Retinal pigment epithelial cell (primary cell): ENCODE measurements at regions not wholly inside any gene's neighbourhood (a gene's known extent, or its start where the extent isn't known, plus 50 kb on each side); places are given as distances from the start of the nearest gene placed in this dataset.

ENCODE experiments used
- DNase-seq: peaks from one replicate; pipeline ENCODE4 v3.0.0-alpha.2; 2010; ENCODE audit warnings: low read depth
- H3K4me3 ChIP-seq: 2 replicates; pipeline ENCODE4 v1.5.1; 2011; ENCODE audit warnings: mild to moderate bottlenecking, low read length, control low read depth, moderate library complexity
- CTCF ChIP-seq: conservative IDR thresholded peaks from 2 replicates; pipeline ENCODE4 v1.5.1; 2011; ENCODE audit warnings: low read depth, low read length, control low read depth, inconsistent platforms

GRCh38 chr4:36651253-36651652 lies 369.8 kb downstream of the DTHD1 start:
- no peak for TF ChIP-seq CTCF
- H3K4me3 ChIP-seq = no peak overlapping the region
- DNase-seq = peak; percentile 31

DNA sequence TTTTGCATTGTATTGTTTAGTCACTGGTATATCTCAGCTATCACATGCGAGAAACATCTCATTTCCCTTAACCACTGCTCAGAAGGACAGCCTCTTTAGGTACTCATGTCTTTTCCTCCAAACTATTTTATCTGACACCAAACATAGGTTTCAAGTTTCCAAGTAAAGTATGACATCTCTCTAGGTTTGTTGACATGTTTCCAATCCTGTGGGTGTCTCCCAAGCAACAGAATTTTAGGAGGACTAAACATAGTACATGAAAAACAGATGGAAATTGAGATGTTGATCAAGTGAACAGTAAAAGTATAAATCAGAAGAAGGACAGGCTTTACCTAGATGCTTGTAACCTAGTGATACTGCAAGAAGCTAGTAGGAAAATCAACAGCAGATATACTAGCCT lies 371.4 kb downstream of the DTHD1 start:
- TF ChIP-seq CTCF = no peak
- no peak overlapping the region for H3K4me3 ChIP-seq
- DNase-seq = no peak

- no peak for DNase-seq
- H3K4me3 ChIP-seq = no peak overlapping the region
- TF ChIP-seq CTCF = no peak
Measured at GRCh38 chr4:36665985-36666527, 384.6 kb downstream of the DTHD1 start.

GRCh38 chr4:36675436-36675835 lies 394.0 kb downstream of the DTHD1 start:
- no peak for DNase-seq
- TF ChIP-seq CTCF = no peak
- no peak overlapping the region for H3K4me3 ChIP-seq

DNA sequence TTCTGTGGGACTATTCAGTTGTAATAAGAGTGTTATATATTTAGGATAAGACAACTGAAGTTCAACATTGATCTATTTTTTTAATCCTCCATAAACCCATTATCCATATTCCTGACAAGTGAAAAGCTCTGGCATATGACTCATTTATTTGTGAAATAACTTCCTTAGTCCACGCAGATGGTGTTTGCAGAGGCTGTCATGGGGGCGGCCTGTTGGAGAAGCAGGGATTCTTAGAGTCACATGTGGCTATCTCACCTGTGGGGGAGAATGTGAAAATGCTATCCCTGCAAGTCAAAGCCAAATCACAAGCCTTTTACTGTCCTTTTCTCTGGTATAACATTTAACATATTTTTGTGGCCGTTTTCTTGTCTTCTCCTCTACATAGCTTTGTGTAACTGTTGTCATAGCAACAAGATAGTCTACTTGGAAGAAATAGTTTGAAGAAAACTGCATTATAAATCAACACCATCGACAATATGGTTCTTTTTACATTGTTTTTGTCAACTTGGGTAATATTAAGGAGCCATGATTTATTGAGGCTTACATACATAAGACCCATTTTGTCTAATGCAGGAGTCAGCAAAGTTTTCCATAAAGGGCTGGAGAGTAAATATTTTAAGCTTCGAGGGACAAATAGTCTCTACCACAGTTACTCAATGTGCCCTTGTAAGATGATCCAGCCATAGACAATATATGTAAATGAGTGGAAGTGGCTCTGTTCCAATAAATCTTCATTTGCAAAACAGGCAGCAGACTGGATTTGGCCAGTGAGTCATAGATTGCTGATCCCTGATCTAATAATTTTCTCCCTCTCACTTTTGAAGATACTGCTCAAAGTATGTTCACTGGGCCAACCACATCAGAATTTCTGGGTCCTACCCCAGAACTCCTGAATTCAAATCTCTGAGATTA lies 395.0 kb downstream of the DTHD1 start:
- peak; percentile 48 for DNase-seq
- H3K4me3 ChIP-seq = no peak overlapping the region
- no peak for TF ChIP-seq CTCF

DNA sequence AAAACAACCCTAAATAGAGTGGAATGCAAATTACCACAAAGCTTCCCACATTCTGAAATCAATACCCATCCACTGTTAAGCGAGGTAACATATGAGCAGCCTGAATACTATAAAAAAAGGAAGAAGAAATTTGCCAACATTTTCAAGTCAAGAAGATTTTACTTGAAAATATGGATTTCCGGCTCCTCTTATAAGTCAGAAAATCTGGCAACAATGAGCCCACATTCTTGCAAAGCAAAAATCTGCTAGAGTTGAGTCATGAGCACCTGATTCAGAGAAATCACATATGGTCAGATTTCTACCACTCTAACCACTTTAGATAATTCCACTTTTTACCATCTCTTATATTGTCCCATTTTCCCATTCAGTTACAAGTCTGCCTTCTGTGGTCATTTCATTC lies 395.7 kb downstream of the DTHD1 start:
- peak; percentile 58 for DNase-seq
- TF ChIP-seq CTCF = no peak
- no peak overlapping the region for H3K4me3 ChIP-seq

DNA sequence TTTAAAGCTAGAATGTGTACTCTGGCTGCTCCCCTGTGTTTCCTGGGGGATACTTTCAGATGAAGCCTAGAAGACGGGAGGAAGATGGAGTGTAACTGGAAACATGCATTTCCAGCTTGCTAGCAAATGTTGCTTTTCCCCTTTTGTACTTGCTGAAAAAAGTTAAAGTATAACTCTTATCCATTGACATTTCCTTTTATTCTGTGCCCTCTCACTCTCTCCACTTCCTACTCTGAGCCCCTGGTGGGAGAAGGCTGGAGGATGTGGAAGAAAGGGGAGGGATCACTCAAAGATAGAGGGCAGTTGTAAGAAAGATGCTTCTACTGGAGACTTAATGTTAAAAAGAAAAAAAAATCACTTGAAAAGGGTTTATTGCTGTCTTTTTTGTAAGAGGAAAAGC lies 396.5 kb downstream of the DTHD1 start:
- DNase-seq = no peak
- no peak for TF ChIP-seq CTCF

More for the DNA sequence above, 396.5 kb downstream of the DTHD1 start:
- no peak overlapping the region for H3K4me3 ChIP-seq
